ENCODE measurements at regions not wholly inside any gene's neighbourhood (a gene's known extent, or its start where the extent isn't known, plus 50 kb on each side); places are given as distances from the start of the nearest gene placed in this dataset.

DNA sequence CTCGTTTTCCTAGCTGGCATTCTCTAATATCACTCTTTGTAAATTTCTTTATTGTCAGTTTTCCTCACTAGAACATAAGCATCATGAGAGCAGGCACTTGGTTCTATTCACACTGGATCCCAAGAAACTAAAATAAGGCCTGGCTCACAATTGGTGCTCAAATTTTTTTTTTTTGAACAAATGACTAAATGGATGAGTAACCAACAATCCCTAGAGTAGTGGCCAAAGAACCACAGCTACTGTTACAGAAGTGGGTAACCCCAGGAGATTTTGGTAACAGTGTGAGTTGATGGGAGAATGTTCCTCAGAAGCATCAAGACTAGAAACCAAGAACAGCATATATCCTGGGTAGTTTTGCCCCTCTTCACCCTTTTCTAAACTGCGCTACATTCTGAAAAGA, 572.6 kb downstream of the INSC start:
- TF ChIP-seq ADNP (CRISPR knock-in tag; IDR thresholded peaks at IDR 0.05), result no peak
- TF ChIP-seq ZKSCAN8 (CRISPR knock-in tag; IDR thresholded peaks at IDR 0.05; ENCODE audit: borderline replicate concordance), result no peak
- no peak for TF ChIP-seq EZH2 (conservative IDR thresholded peaks at IDR 0.05; ENCODE audit: low read depth, low read length)
- TF ChIP-seq POLR2A (IDR thresholded peaks at IDR 0.05; ENCODE audit: insufficient read depth in 1 of 2, low read depth in 2 of 2, low read length in 2 of 2), result no peak
- TF ChIP-seq ZNF263 (CRISPR knock-in tag; IDR thresholded peaks at IDR 0.05), result no peak
- TF ChIP-seq FOXM1 (CRISPR knock-in tag; IDR thresholded peaks at IDR 0.05), result no peak
